PC-9 (cell line): ENCODE measurements at regions not wholly inside any gene's neighbourhood (a gene's known extent, or its start where the extent isn't known, plus 50 kb on each side); places are given as distances from the start of the nearest gene placed in this dataset.

Source experiments
- CTCF ChIP-seq: fragments of 200-600 bp; sonication (generic); conservative IDR thresholded peaks from 2 replicates; pipeline ENCODE4 v1.6.1; 2017; ENCODE audit warnings: mixed run types, antibody characterized with exemption, mild to moderate bottlenecking, moderate library complexity
- EZH2 ChIP-seq: fragments of 200-600 bp; sonication (generic); IDR thresholded peaks from 2 replicates; pipeline ENCODE4 v1.8.0; 2017; ENCODE audit warnings: antibody characterized with exemption, low read depth

GRCh38 chr6:103838457-103838856 is 1021.3 kb downstream of the HACE1 start:
- TF ChIP-seq CTCF: no peak
- TF ChIP-seq EZH2: no peak
